ENCODE measurements at regions not wholly inside any gene's neighbourhood (a gene's known extent, or its start where the extent isn't known, plus 50 kb on each side); places are given as distances from the start of the nearest gene placed in this dataset.
"Not testable (repeated sequence)": the region's sequence is repeated elsewhere in the genome, so short reads cannot be mapped to it uniquely, and the experiment has no call there.

GRCh38 chrY:3042901-3043300 is 107.7 kb downstream of the ZFY start:
- intact Hi-C loops (cut with micrococcal nuclease; ENCODE audit: unreplicated experiment): no loop called here
- CTCF ChIA-PET (ENCODE audit: low intra/inter-chr PET ratio, low total read pairs): no interaction called here
- WGBS (ENCODE audit: low lambda C conversion rate): 0% methylated on average over 4 of the region's 5 CpGs

GRCh38 chrY:3045048-3045447 is 109.9 kb downstream of the ZFY start:
- Histone ChIP-seq H3K4me2 (ENCODE audit: low read depth, low read length) (no peak overlapping the region), H2AFZ (ENCODE audit: low read length) (no peak overlapping the region), H3K4me1 (ENCODE audit: insufficient read depth, low read length) (no peaks in the 10 kb centered on the region), H3K27ac (ENCODE audit: extremely low read length, insufficient read depth, low read length) (no peak overlapping the region), H4K20me1 (ENCODE audit: insufficient read depth, low read length) (no peaks in the 10 kb centered on the region), H3K9me3 (ENCODE audit: low read length) (no peaks in the 10 kb centered on the region), H3K79me2 (ENCODE audit: insufficient read depth, low read length) (no peaks in the 10 kb centered on the region), H3K36me3 (replicated peaks in 1 of 2; ENCODE audit: control insufficient read depth in 1 of 2, insufficient read depth in 2 of 2, low read length in 2 of 2) (no peaks in the 10 kb centered on the region), H3K9ac (ENCODE audit: insufficient read depth, low read depth, low read length) (no peak overlapping the region), H3K27me3 (ENCODE audit: control insufficient read depth in 1 of 2, insufficient read depth in 2 of 2, low read length in 2 of 2) (no peaks in the 10 kb centered on the region), H3K4me3 (replicated peaks in 1 of 3; ENCODE audit: insufficient read depth in 1 of 3, low read depth in 2 of 3, low read length in 3 of 3) (no peak overlapping the region)
- DNase-seq (ENCODE audit: low spot score): no peak
- POLR2A ChIA-PET: no interaction called here
- ATAC-seq: no peak
- intact Hi-C loops (cut with micrococcal nuclease; ENCODE audit: unreplicated experiment) (no loop called here), in situ Hi-C loops (cut with HindIII; ENCODE audit: extremely low pct_ligation_motif_present, low pct_unique_long_range_greater_than_20kb) (no loop called here)
- TF ChIP-seq FIP1L1 (IDR thresholded peaks at IDR 0.05; ENCODE audit: borderline replicate concordance, insufficient read depth, low read depth, low read length) (no peak), CC2D1A (CRISPR knock-in tag; IDR thresholded peaks at IDR 0.05) (no peak)
- BruUV-seq (replicated peaks): no TSS peak
- 68% methylated on average over 2 of the region's 2 CpGs for WGBS (ENCODE audit: low lambda C conversion rate)
- no peak for FAIRE-seq
- CTCF ChIA-PET (ENCODE audit: low intra/inter-chr PET ratio, low total read pairs): no interaction called here

More at GRCh38 chrY:3042901-3043300, 107.7 kb downstream of the ZFY start:
- TF ChIP-seq HNF4A (CRISPR knock-in tag; IDR thresholded peaks at IDR 0.05) (peak; percentile 32; the same call in 1 of the 2 replicates), ZNF563 (CRISPR knock-in tag; IDR thresholded peaks at IDR 0.05) (no peak), ZKSCAN1 (IDR thresholded peaks at IDR 0.05; ENCODE audit: low read length) (no peak), PITX1 (CRISPR knock-in tag; IDR thresholded peaks at IDR 0.05) (no peak), RXRB (CRISPR knock-in tag; IDR thresholded peaks at IDR 0.05; ENCODE audit: borderline replicate concordance) (no peak)
- POLR2A ChIA-PET: no interaction called here
- Histone ChIP-seq H3K27ac (ENCODE audit: extremely low read length, insufficient read depth, low read length) (no peak overlapping the region), H3K9ac (ENCODE audit: insufficient read depth, low read depth, low read length) (no peak overlapping the region), H3K4me1 (ENCODE audit: insufficient read depth, low read length) (no peaks in the 10 kb centered on the region), H3K4me2 (ENCODE audit: low read depth, low read length) (no peak overlapping the region), H3K79me2 (ENCODE audit: insufficient read depth, low read length) (no peaks in the 10 kb centered on the region), H3K9me3 (ENCODE audit: low read length) (no peaks in the 10 kb centered on the region), H3K4me3 (replicated peaks in 1 of 3; ENCODE audit: insufficient read depth in 1 of 3, low read depth in 2 of 3, low read length in 3 of 3) (no peak overlapping the region), H3K36me3 (replicated peaks in 1 of 2; ENCODE audit: control insufficient read depth in 1 of 2, insufficient read depth in 2 of 2, low read length in 2 of 2) (no peaks in the 10 kb centered on the region), H3K27me3 (ENCODE audit: control insufficient read depth in 1 of 2, insufficient read depth in 2 of 2, low read length in 2 of 2) (no peaks in the 10 kb centered on the region), H4K20me1 (ENCODE audit: insufficient read depth, low read length) (no peaks in the 10 kb centered on the region), H2AFZ (ENCODE audit: low read length) (no peak overlapping the region)
- in situ Hi-C loops (cut with HindIII; ENCODE audit: extremely low pct_ligation_motif_present, low pct_unique_long_range_greater_than_20kb): no loop called here
- FAIRE-seq (no peak), ATAC-seq (no peak), DNase-seq (ENCODE audit: low spot score) (no peak)
- no TSS peak for BruUV-seq (replicated peaks)

- intact Hi-C loops (cut with micrococcal nuclease; ENCODE audit: unreplicated experiment); POLR2A ChIA-PET; CTCF ChIA-PET (ENCODE audit: low intra/inter-chr PET ratio, low total read pairs); H3K27ac ChIP-seq (ENCODE audit: extremely low read length, insufficient read depth, low read length); H3K9ac ChIP-seq (ENCODE audit: insufficient read depth, low read depth, low read length); H3K4me2 ChIP-seq (ENCODE audit: low read depth, low read length); H3K4me1 ChIP-seq (ENCODE audit: insufficient read depth, low read length); BruUV-seq (replicated peaks); DNase-seq (ENCODE audit: low spot score); in situ Hi-C loops (cut with HindIII; ENCODE audit: extremely low pct_ligation_motif_present, low pct_unique_long_range_greater_than_20kb); H3K36me3 ChIP-seq (replicated peaks in 1 of 2; ENCODE audit: control insufficient read depth in 1 of 2, insufficient read depth in 2 of 2, low read length in 2 of 2); H3K79me2 ChIP-seq (ENCODE audit: insufficient read depth, low read length); H2AFZ ChIP-seq (ENCODE audit: low read length); H3K4me3 ChIP-seq (replicated peaks in 1 of 3; ENCODE audit: insufficient read depth in 1 of 3, low read depth in 2 of 3, low read length in 3 of 3); H3K27me3 ChIP-seq (ENCODE audit: control insufficient read depth in 1 of 2, insufficient read depth in 2 of 2, low read length in 2 of 2); H4K20me1 ChIP-seq (ENCODE audit: insufficient read depth, low read length); H3K9me3 ChIP-seq (ENCODE audit: low read length); FAIRE-seq; ATAC-seq: not testable (repeated sequence)
- WGBS (ENCODE audit: low lambda C conversion rate): no CpG with 5 or more reads among the region's 1 CpG
These were observed 120.3 kb downstream of the ZFY start for GRCh38 chrY:3055496-3055895.

GRCh38 chrY:3058342-3058741 is 123.2 kb downstream of the ZFY start:
- BruUV-seq (replicated peaks); H3K4me3 ChIP-seq (replicated peaks in 1 of 3; ENCODE audit: insufficient read depth in 1 of 3, low read depth in 2 of 3, low read length in 3 of 3); H3K27me3 ChIP-seq (ENCODE audit: control insufficient read depth in 1 of 2, insufficient read depth in 2 of 2, low read length in 2 of 2); H3K36me3 ChIP-seq (replicated peaks in 1 of 2; ENCODE audit: control insufficient read depth in 1 of 2, insufficient read depth in 2 of 2, low read length in 2 of 2); CTCF ChIA-PET (ENCODE audit: low intra/inter-chr PET ratio, low total read pairs); H3K9me3 ChIP-seq (ENCODE audit: low read length); FAIRE-seq; H4K20me1 ChIP-seq (ENCODE audit: insufficient read depth, low read length); H3K4me1 ChIP-seq (ENCODE audit: insufficient read depth, low read length); H3K9ac ChIP-seq (ENCODE audit: insufficient read depth, low read depth, low read length); intact Hi-C loops (cut with micrococcal nuclease; ENCODE audit: unreplicated experiment); POLR2A ChIA-PET; ATAC-seq; in situ Hi-C loops (cut with HindIII; ENCODE audit: extremely low pct_ligation_motif_present, low pct_unique_long_range_greater_than_20kb); H3K79me2 ChIP-seq (ENCODE audit: insufficient read depth, low read length); H3K27ac ChIP-seq (ENCODE audit: extremely low read length, insufficient read depth, low read length); H3K4me2 ChIP-seq (ENCODE audit: low read depth, low read length); DNase-seq (ENCODE audit: low spot score); H2AFZ ChIP-seq (ENCODE audit: low read length): not testable (repeated sequence)
